SK-N-MC (cell line): ENCODE measurements at regions not wholly inside any gene's neighbourhood (a gene's known extent, or its start where the extent isn't known, plus 50 kb on each side); places are given as distances from the start of the nearest gene placed in this dataset.

ENCODE experiments used
- DNase-seq: peaks from one replicate; pipeline ENCODE4 v3.0.0-alpha.2; 2011; ENCODE audit warnings: low read depth, low spot score
- H3K27ac ChIP-seq: fragments of 200-600 bp; sonication (generic); 2 replicates; pipeline ENCODE4 v1.5.1; 2016; ENCODE audit warnings: mixed run types
- H3K36me3 ChIP-seq: fragments of 200-600 bp; sonication (generic); 2 replicates; pipeline ENCODE4 v1.6.1; 2017; ENCODE audit warnings: antibody characterized with exemption, low read length, mixed read lengths; ENCODE audit not compliant: insufficient read depth
- H3K4me3 ChIP-seq: fragments of 200-600 bp; sonication (generic); 2 replicates; pipeline ENCODE4 v1.5.1; 2016
- H3K9ac ChIP-seq: fragments of 200-600 bp; sonication (generic); 2 replicates; pipeline ENCODE4 v1.8.0; 2017; ENCODE audit warnings: mixed run types, mixed read lengths; ENCODE audit not compliant: insufficient read length
- H3K9me3 ChIP-seq: fragments of 200-600 bp; sonication (generic); 2 replicates; pipeline ENCODE4 v1.6.1; 2017; ENCODE audit warnings: low read depth, mild to moderate bottlenecking, antibody characterized with exemption, low read length, moderate library complexity, mixed read lengths
- EZH2 ChIP-seq: fragments of 200-600 bp; sonication (generic); IDR thresholded peaks from one replicate; pipeline ENCODE4 v1.6.1; 2017; ENCODE audit warnings: antibody characterized with exemption
- FOXP2 ChIP-seq: optimal IDR thresholded peaks from 2 replicates; pipeline ENCODE3; 2011; ENCODE audit warnings: mild to moderate bottlenecking, moderate library complexity; ENCODE audit not compliant: insufficient read depth; ENCODE audit errors: extremely low read length, control extremely low read depth
- POLR2AphosphoS5 ChIP-seq: IDR thresholded peaks from 2 replicates; pipeline ENCODE4 v1.6.1; 2012; ENCODE audit warnings: mild to moderate bottlenecking, low read depth, low read length, borderline replicate concordance

GRCh38 chr18:41783065-41783818, 171.8 kb upstream of the PIK3C3 start:
- DNase-seq: no peak
- no peak for TF ChIP-seq POLR2AphosphoS5
- Histone ChIP-seq H3K36me3 (no peaks in the 10 kb centered on the region), H3K4me3 (no peak overlapping the region), H3K9ac (no peak overlapping the region), H3K27ac (no peak overlapping the region), H3K9me3 (no peaks in the 10 kb centered on the region)

GRCh38 chr18:41771973-41772372, 183.1 kb upstream of the PIK3C3 start:
- TF ChIP-seq EZH2 (no peak), POLR2AphosphoS5 (no peak), FOXP2 (no peak)
- no peak overlapping the region for H3K27ac ChIP-seq
- H3K9ac ChIP-seq: no peak overlapping the region
- no peak overlapping the region for H3K4me3 ChIP-seq
- no peak for DNase-seq
- H3K9me3 ChIP-seq: no peaks in the 10 kb centered on the region
- no peaks in the 10 kb centered on the region for H3K36me3 ChIP-seq

GRCh38 chr18:41769265-41769664, 185.8 kb upstream of the PIK3C3 start:
- no peak overlapping the region for H3K4me3 ChIP-seq
- no peak for TF ChIP-seq POLR2AphosphoS5
- no peak for DNase-seq
- H3K36me3 ChIP-seq: no peaks in the 10 kb centered on the region
- no peak overlapping the region for H3K9ac ChIP-seq
- no peaks in the 10 kb centered on the region for H3K9me3 ChIP-seq
- no peak overlapping the region for H3K27ac ChIP-seq

GRCh38 chr18:41768467-41768866, 186.6 kb upstream of the PIK3C3 start:
- no peak for DNase-seq
- TF ChIP-seq FOXP2 (no peak), EZH2 (no peak), POLR2AphosphoS5 (no peak)
- no peak overlapping the region for H3K4me3 ChIP-seq
- H3K36me3 ChIP-seq: no peaks in the 10 kb centered on the region
- no peak overlapping the region for H3K9ac ChIP-seq
- no peak overlapping the region for H3K27ac ChIP-seq
- no peaks in the 10 kb centered on the region for H3K9me3 ChIP-seq

- Histone ChIP-seq H3K36me3 (no peaks in the 10 kb centered on the region), H3K27ac (no peak overlapping the region), H3K4me3 (no peak overlapping the region), H3K9me3 (no peaks in the 10 kb centered on the region), H3K9ac (no peak overlapping the region)
- DNase-seq: no peak
- no peak for TF ChIP-seq EZH2
- no peak for TF ChIP-seq FOXP2
- no peak for TF ChIP-seq POLR2AphosphoS5
Measured at GRCh38 chr18:41767960-41768359, 187.1 kb upstream of the PIK3C3 start.

GRCh38 chr18:41765460-41765859, 189.6 kb upstream of the PIK3C3 start:
- H3K4me3 ChIP-seq: no peak overlapping the region
- no peaks in the 10 kb centered on the region for H3K36me3 ChIP-seq
- no peak overlapping the region for H3K9ac ChIP-seq
- H3K9me3 ChIP-seq: no peaks in the 10 kb centered on the region
- TF ChIP-seq POLR2AphosphoS5 (no peak), EZH2 (no peak), FOXP2 (no peak)
- no peak for DNase-seq
- H3K27ac ChIP-seq: no peak overlapping the region

GRCh38 chr18:41763361-41763760, 191.7 kb upstream of the PIK3C3 start:
- Histone ChIP-seq H3K9ac (no peak overlapping the region), H3K9me3 (no peaks in the 10 kb centered on the region), H3K4me3 (no peak overlapping the region), H3K27ac (no peak overlapping the region), H3K36me3 (no peaks in the 10 kb centered on the region)
- no peak for DNase-seq
- no peak for TF ChIP-seq FOXP2
- TF ChIP-seq EZH2: no peak

- H3K27ac ChIP-seq: no peak overlapping the region
- DNase-seq: no peak
- no peak overlapping the region for H3K4me3 ChIP-seq
- no peak for TF ChIP-seq EZH2
- TF ChIP-seq POLR2AphosphoS5: no peak
- no peak for TF ChIP-seq FOXP2
- H3K36me3 ChIP-seq: no peaks in the 10 kb centered on the region
- no peak overlapping the region for H3K9ac ChIP-seq
- no peaks in the 10 kb centered on the region for H3K9me3 ChIP-seq
Measured at GRCh38 chr18:41761333-41762018, 193.6 kb upstream of the PIK3C3 start.

GRCh38 chr18:41758534-41758933, 196.5 kb upstream of the PIK3C3 start:
- Histone ChIP-seq H3K9ac (no peak overlapping the region), H3K27ac (no peak overlapping the region), H3K36me3 (no peaks in the 10 kb centered on the region), H3K4me3 (no peak overlapping the region), H3K9me3 (no peaks in the 10 kb centered on the region)
- no peak for DNase-seq
- TF ChIP-seq FOXP2: no peak
- TF ChIP-seq POLR2AphosphoS5: no peak
- no peak for TF ChIP-seq EZH2
